ENCODE measurements at regions not wholly inside any gene's neighbourhood (a gene's known extent, or its start where the extent isn't known, plus 50 kb on each side); places are given as distances from the start of the nearest gene placed in this dataset.

- TF ChIP-seq, protein P1, sequence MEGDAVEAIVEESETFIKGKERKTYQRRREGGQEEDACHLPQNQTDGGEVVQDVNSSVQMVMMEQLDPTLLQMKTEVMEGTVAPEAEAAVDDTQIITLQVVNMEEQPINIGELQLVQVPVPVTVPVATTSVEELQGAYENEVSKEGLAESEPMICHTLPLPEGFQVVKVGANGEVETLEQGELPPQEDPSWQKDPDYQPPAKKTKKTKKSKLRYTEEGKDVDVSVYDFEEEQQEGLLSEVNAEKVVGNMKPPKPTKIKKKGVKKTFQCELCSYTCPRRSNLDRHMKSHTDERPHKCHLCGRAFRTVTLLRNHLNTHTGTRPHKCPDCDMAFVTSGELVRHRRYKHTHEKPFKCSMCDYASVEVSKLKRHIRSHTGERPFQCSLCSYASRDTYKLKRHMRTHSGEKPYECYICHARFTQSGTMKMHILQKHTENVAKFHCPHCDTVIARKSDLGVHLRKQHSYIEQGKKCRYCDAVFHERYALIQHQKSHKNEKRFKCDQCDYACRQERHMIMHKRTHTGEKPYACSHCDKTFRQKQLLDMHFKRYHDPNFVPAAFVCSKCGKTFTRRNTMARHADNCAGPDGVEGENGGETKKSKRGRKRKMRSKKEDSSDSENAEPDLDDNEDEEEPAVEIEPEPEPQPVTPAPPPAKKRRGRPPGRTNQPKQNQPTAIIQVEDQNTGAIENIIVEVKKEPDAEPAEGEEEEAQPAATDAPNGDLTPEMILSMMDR (IDR thresholded peaks at IDR 0.05; ENCODE audit: borderline replicate concordance, insufficient read depth, low read depth, low read length) = no peak
- no peak overlapping the region for H3K4me3 ChIP-seq (ENCODE audit: low read depth, low read length)
Observed at GRCh38 chr1:30450818-30451233, 272.6 kb downstream of the MATN1 start.

- H3K4me3 ChIP-seq (ENCODE audit: low read depth, low read length) = no peak overlapping the region
- TF ChIP-seq, protein P1 (IDR thresholded peaks at IDR 0.05; ENCODE audit: borderline replicate concordance, insufficient read depth, low read depth, low read length) = no peak
Observed at GRCh38 chr1:30450148-30450817, 273.1 kb downstream of the MATN1 start.

DNA sequence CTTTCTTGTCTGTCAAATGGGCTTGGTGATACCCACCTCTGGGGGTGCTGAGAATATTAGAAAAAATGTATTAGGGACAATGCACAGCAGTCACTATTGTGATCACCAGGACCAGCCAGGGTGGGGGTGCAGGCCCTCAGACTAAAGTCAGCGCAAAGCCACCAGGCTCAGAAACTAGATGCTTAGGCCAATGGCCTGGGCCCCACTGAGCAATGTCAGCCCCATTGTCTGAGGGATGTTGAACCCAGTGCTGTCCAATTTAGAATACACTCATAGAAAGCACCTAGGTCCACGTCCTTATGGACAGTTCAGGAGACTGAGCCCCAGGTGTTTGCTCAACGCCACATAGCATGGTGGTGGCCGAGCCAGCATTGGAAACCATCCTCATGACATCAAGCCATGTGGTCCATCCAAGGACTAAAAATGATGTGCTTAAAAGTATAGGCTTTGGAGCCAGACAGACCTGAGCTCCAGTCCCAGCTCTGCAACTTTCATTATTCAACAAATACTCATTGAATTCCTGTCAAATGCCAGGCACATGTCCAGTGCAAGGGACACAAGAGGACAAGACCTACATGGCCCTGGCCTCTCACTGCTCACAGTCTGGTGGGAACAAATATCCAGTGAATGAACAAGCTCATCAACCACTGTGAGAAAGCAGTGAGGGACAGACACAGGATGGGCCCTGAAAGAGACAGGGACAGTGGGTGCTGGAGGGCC, 273.8 kb downstream of the MATN1 start:
- H3K4me3 ChIP-seq (ENCODE audit: low read depth, low read length) = no peak overlapping the region
- TF ChIP-seq, protein P1 (IDR thresholded peaks at IDR 0.05; ENCODE audit: borderline replicate concordance, insufficient read depth, low read depth, low read length) = no peak

DNA sequence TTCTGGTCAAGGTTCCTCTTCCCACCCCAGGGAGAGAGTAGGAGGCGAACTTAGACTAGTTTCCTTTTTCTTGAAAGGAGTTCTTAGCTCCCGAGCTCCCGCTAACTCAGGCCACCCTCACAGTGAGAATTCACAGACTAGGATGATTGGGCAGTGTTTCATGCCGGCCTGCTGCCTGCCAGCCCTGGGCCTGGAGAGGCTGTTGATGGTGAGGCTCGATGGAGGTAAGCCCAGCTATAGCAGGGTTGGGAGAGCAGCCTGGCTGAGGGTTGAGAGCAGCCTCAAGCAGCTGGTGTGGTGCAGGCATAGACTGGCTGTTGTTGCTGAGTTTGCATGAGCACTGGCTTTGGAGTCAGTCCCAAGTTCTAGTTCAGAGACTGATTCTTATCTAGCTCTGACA, 274.4 kb downstream of the MATN1 start:
- TF ChIP-seq, protein P1 (IDR thresholded peaks at IDR 0.05; ENCODE audit: borderline replicate concordance, insufficient read depth, low read depth, low read length) = no peak
- H3K4me3 ChIP-seq (ENCODE audit: low read depth, low read length) = no peak overlapping the region

- TF ChIP-seq, protein P1 (IDR thresholded peaks at IDR 0.05; ENCODE audit: borderline replicate concordance, insufficient read depth, low read depth, low read length) = no peak
- no peak overlapping the region for H3K4me3 ChIP-seq (ENCODE audit: low read depth, low read length)
Observed at GRCh38 chr1:30447701-30448100, 275.7 kb downstream of the MATN1 start.

DNA sequence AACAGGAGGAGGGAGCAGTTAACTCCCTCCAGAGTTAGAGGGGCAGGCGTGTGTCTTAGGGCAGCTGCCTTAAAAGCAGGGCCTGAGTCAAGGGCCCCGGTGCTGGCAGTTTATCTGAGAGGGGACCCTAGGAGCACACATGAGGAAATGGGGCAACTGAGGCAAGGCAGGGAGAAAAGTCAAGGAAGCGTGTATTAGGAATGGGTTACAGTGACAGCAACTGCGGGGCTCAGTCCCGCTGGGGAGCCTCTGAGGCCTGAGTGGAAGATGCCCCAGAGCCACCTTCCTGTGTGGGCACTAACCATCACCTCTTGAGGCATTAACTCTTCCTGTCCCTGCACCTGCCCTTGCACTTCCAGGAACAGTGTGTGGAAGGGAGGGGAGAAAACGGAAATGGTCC, 276.3 kb downstream of the MATN1 start:
- no peak overlapping the region for H3K4me3 ChIP-seq (ENCODE audit: low read depth, low read length)
- TF ChIP-seq, protein P1 (IDR thresholded peaks at IDR 0.05; ENCODE audit: borderline replicate concordance, insufficient read depth, low read depth, low read length) = no peak

DNA sequence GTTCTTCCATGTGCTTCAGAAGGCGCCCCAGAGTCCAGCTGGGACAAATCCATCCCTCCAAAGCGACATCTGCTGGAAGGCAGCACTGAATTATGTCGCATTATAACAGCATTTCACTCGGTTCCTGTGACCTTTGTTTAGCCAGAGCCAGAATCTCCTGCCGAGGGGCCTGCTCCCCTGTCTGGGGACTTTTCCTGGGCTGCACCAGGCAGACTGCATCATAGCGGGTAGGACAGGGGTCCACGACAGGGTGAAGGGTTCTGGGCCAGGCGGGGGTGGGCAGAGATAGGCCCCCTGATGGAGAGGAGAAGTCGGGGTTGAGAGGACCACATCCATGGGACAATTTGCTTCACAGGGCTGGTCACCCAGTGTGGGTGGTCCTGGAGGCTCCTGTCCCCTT, 276.9 kb downstream of the MATN1 start:
- TF ChIP-seq, protein P1 (IDR thresholded peaks at IDR 0.05; ENCODE audit: borderline replicate concordance, insufficient read depth, low read depth, low read length) = no peak
- no peak overlapping the region for H3K4me3 ChIP-seq (ENCODE audit: low read depth, low read length)

Measured in GM12875 (cell line).